ENCODE measurements at regions not wholly inside any gene's neighbourhood (a gene's known extent, or its start where the extent isn't known, plus 50 kb on each side); places are given as distances from the start of the nearest gene placed in this dataset.
"Not testable (repeated sequence)": the region's sequence is repeated elsewhere in the genome, so short reads cannot be mapped to it uniquely, and the experiment has no call there.

- H3K36me3 ChIP-seq (replicated peaks; ENCODE audit: control insufficient read depth, insufficient read depth, low read length); DNase-seq; H3K4me3 ChIP-seq (ENCODE audit: insufficient read depth, low read depth, low read length); H3K27me3 ChIP-seq (ENCODE audit: control insufficient read depth, insufficient read depth, low read length): not testable (repeated sequence)
Measured at GRCh38 chr21:9791453-9791852, 729.9 kb upstream of the TPTE start.

GRCh38 chr21:9795291-9795690, 726.1 kb upstream of the TPTE start:
- not testable (repeated sequence) for H3K4me3 ChIP-seq (ENCODE audit: insufficient read depth, low read depth, low read length); H3K27me3 ChIP-seq (ENCODE audit: control insufficient read depth, insufficient read depth, low read length); H3K36me3 ChIP-seq (replicated peaks; ENCODE audit: control insufficient read depth, insufficient read depth, low read length); DNase-seq

- not testable (repeated sequence) for H3K4me3 ChIP-seq (ENCODE audit: insufficient read depth, low read depth, low read length); H3K27me3 ChIP-seq (ENCODE audit: control insufficient read depth, insufficient read depth, low read length); H3K36me3 ChIP-seq (replicated peaks; ENCODE audit: control insufficient read depth, insufficient read depth, low read length); DNase-seq
Measured at GRCh38 chr21:9796293-9796692, 725.1 kb upstream of the TPTE start.

GRCh38 chr21:9807675-9808074, 713.7 kb upstream of the TPTE start:
- H3K36me3 ChIP-seq (replicated peaks; ENCODE audit: control insufficient read depth, insufficient read depth, low read length); DNase-seq; H3K4me3 ChIP-seq (ENCODE audit: insufficient read depth, low read depth, low read length); H3K27me3 ChIP-seq (ENCODE audit: control insufficient read depth, insufficient read depth, low read length): not testable (repeated sequence)

GRCh38 chr21:9811223-9812004, 710.0 kb upstream of the TPTE start:
- not testable (repeated sequence) for H3K4me3 ChIP-seq (ENCODE audit: insufficient read depth, low read depth, low read length); DNase-seq; H3K27me3 ChIP-seq (ENCODE audit: control insufficient read depth, insufficient read depth, low read length)

GRCh38 chr21:9812507-9812906, 708.9 kb upstream of the TPTE start:
- not testable (repeated sequence) for H3K4me3 ChIP-seq (ENCODE audit: insufficient read depth, low read depth, low read length); H3K27me3 ChIP-seq (ENCODE audit: control insufficient read depth, insufficient read depth, low read length); DNase-seq; H3K36me3 ChIP-seq (replicated peaks; ENCODE audit: control insufficient read depth, insufficient read depth, low read length)

More at GRCh38 chr21:9811223-9812004, 710.0 kb upstream of the TPTE start:
- H3K36me3 ChIP-seq (replicated peaks; ENCODE audit: control insufficient read depth, insufficient read depth, low read length) = not testable (repeated sequence)

GRCh38 chr21:9813894-9814814, 707.2 kb upstream of the TPTE start:
- not testable (repeated sequence) for H3K27me3 ChIP-seq (ENCODE audit: control insufficient read depth, insufficient read depth, low read length); DNase-seq; H3K4me3 ChIP-seq (ENCODE audit: insufficient read depth, low read depth, low read length); H3K36me3 ChIP-seq (replicated peaks; ENCODE audit: control insufficient read depth, insufficient read depth, low read length)

GRCh38 chr21:9815181-9815789, 706.1 kb upstream of the TPTE start:
- not testable (repeated sequence) for H3K27me3 ChIP-seq (ENCODE audit: control insufficient read depth, insufficient read depth, low read length); H3K36me3 ChIP-seq (replicated peaks; ENCODE audit: control insufficient read depth, insufficient read depth, low read length); DNase-seq; H3K4me3 ChIP-seq (ENCODE audit: insufficient read depth, low read depth, low read length)

- not testable (repeated sequence) for H3K36me3 ChIP-seq (replicated peaks; ENCODE audit: control insufficient read depth, insufficient read depth, low read length); H3K4me3 ChIP-seq (ENCODE audit: insufficient read depth, low read depth, low read length); H3K27me3 ChIP-seq (ENCODE audit: control insufficient read depth, insufficient read depth, low read length); DNase-seq
Measured at GRCh38 chr21:9816734-9817334, 704.5 kb upstream of the TPTE start.

GRCh38 chr21:9817841-9818441, 703.4 kb upstream of the TPTE start:
- H3K4me3 ChIP-seq (ENCODE audit: insufficient read depth, low read depth, low read length); H3K27me3 ChIP-seq (ENCODE audit: control insufficient read depth, insufficient read depth, low read length); H3K36me3 ChIP-seq (replicated peaks; ENCODE audit: control insufficient read depth, insufficient read depth, low read length); DNase-seq: not testable (repeated sequence)

GRCh38 chr21:9819549-9820192, 701.7 kb upstream of the TPTE start:
- not testable (repeated sequence) for DNase-seq; H3K36me3 ChIP-seq (replicated peaks; ENCODE audit: control insufficient read depth, insufficient read depth, low read length); H3K4me3 ChIP-seq (ENCODE audit: insufficient read depth, low read depth, low read length); H3K27me3 ChIP-seq (ENCODE audit: control insufficient read depth, insufficient read depth, low read length)

GRCh38 chr21:9820579-9820978, 700.8 kb upstream of the TPTE start:
- not testable (repeated sequence) for H3K36me3 ChIP-seq (replicated peaks; ENCODE audit: control insufficient read depth, insufficient read depth, low read length); DNase-seq; H3K4me3 ChIP-seq (ENCODE audit: insufficient read depth, low read depth, low read length); H3K27me3 ChIP-seq (ENCODE audit: control insufficient read depth, insufficient read depth, low read length)

- not testable (repeated sequence) for H3K4me3 ChIP-seq (ENCODE audit: insufficient read depth, low read depth, low read length); H3K27me3 ChIP-seq (ENCODE audit: control insufficient read depth, insufficient read depth, low read length); DNase-seq; H3K36me3 ChIP-seq (replicated peaks; ENCODE audit: control insufficient read depth, insufficient read depth, low read length)
Measured at GRCh38 chr21:9821472-9821871, 699.9 kb upstream of the TPTE start.
